AG09309 (cell line): ENCODE measurements at regions not wholly inside any gene's neighbourhood (a gene's known extent, or its start where the extent isn't known, plus 50 kb on each side); places are given as distances from the start of the nearest gene placed in this dataset.

ENCODE experiments used
- DNase-seq: peaks from one replicate; pipeline ENCODE4 v3.0.0-alpha.2; 2010; ENCODE audit warnings: low read depth
- H3K4me3 ChIP-seq: 2 replicates; pipeline ENCODE4 v1.5.1; 2011; ENCODE audit warnings: mild to moderate bottlenecking, low read depth, low read length, moderate library complexity; ENCODE audit not compliant: control insufficient read depth
- TF ChIP-seq, protein P1 (sequence below): IDR thresholded peaks from 2 replicates; pipeline ENCODE4 v1.5.1; 2011; ENCODE audit warnings: mild to moderate bottlenecking, low read depth, low read length, inconsistent platforms; ENCODE audit not compliant: insufficient read depth, control insufficient read depth; ENCODE audit errors: missing control alignments

DNA sequence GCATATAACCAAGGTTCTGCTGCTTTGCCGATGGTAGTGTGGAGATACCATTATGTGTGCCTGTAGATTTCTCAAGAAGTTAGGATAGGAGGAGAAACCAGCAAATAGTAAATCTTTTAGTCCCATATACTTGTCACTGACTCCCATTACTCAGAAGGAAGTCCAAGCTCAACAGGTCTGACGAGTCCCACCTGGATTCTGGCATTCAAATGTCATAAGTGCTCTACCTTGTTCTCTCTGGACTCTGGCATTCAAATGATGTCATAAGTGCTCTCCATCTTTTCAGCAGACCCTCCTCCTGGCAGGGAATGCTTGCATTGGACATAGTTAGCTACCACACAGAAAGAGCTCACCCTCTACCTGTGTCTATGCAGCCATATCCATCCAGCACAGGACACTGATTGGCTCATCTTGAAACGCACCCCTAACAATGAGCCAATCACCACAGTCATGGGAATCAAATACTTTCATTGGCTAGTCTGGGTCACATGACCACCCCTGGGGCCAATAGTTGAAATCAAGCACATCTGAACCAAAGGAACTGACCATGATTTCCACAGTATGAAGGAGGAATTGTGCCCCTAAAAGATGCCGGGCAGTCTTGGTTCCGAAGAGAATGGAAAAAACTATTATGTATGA, 205.0 kb upstream of the ADAMTS9 start:
- H3K4me3 ChIP-seq, result no peak overlapping the region
- no peak for DNase-seq
- TF ChIP-seq, protein P1, sequence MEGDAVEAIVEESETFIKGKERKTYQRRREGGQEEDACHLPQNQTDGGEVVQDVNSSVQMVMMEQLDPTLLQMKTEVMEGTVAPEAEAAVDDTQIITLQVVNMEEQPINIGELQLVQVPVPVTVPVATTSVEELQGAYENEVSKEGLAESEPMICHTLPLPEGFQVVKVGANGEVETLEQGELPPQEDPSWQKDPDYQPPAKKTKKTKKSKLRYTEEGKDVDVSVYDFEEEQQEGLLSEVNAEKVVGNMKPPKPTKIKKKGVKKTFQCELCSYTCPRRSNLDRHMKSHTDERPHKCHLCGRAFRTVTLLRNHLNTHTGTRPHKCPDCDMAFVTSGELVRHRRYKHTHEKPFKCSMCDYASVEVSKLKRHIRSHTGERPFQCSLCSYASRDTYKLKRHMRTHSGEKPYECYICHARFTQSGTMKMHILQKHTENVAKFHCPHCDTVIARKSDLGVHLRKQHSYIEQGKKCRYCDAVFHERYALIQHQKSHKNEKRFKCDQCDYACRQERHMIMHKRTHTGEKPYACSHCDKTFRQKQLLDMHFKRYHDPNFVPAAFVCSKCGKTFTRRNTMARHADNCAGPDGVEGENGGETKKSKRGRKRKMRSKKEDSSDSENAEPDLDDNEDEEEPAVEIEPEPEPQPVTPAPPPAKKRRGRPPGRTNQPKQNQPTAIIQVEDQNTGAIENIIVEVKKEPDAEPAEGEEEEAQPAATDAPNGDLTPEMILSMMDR, result no peak

- no peak overlapping the region for H3K4me3 ChIP-seq
- TF ChIP-seq, protein P1, result no peak
- DNase-seq, result no peak
Observed at GRCh38 chr3:64891021-64891420, 203.2 kb upstream of the ADAMTS9 start.

DNA sequence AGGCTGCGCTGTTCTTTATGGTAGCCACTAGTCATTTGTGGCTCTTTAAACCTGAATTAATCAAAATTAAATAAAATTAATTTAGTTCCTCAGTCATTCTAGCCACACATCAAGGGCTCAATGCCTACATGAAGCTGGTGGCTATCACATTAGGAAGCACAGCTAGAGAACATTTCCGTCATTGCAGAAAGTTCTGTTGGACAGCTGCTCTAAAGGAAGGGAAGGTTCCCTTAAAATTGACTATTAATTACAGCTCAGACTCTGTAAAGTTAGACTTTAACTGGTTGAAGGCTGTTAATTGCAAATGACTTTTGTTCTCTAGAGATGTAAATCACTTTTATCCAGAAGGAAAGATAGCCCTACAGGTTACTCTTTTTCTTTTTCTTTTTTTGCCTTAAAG, 202.7 kb upstream of the ADAMTS9 start:
- DNase-seq, result no peak
- TF ChIP-seq, protein P1, result no peak
- no peak overlapping the region for H3K4me3 ChIP-seq

- TF ChIP-seq, protein P1, result no peak
- DNase-seq, result no peak
Observed at GRCh38 chr3:64890006-64890405, 202.2 kb upstream of the ADAMTS9 start.

DNA sequence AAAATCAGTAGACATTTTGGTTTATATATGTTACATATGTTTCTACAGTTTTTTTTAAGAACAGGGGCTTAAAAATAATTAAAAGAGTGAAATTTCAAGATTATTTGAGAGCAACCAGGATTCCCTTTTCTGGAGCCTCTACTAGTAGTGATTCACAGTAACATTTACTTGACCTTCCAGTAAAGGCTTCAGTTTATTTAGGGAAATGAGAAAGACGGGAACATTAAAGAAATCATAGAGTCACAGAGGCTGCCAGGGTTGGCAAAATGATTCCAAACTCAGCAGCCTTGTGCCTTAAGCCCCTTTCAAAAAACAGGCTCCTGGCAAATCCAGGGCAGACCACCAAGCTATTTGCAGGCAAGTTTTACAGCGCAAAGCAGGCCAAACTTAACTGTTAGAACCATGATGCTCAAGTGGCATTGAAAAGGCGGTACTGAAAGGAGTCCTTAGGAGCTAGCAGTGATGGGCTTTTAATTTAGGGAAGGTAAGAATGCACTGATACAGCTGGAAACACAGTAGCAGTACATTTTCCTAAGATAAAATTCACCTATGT, 201.1 kb upstream of the ADAMTS9 start:
- H3K4me3 ChIP-seq, result no peak overlapping the region
- DNase-seq, result no peak
- TF ChIP-seq, protein P1, result no peak

More at GRCh38 chr3:64890006-64890405, 202.2 kb upstream of the ADAMTS9 start:
- no peak overlapping the region for H3K4me3 ChIP-seq

DNA sequence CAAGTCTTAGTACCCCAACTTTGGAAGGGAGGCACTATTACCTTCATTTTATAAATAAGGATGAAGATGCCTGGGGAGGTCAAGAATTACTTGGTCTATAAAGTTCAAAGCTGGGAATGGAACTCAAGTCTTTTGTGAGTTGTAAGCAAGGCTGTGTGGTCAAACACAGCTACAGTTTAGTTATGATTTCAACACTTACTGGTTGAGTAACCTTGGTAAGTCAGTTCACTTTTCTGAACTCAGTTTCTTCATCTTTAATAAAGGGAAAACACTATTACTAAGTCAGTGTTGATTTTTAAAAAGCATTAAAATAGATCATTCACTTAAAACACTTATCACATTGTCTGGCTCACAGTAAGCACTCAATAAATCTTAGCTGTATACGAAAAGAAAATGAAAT, 200.4 kb upstream of the ADAMTS9 start:
- H3K4me3 ChIP-seq, result no peak overlapping the region
- TF ChIP-seq, protein P1, result no peak
- no peak for DNase-seq
